ENCODE measurements at regions not wholly inside any gene's neighbourhood (a gene's known extent, or its start where the extent isn't known, plus 50 kb on each side); places are given as distances from the start of the nearest gene placed in this dataset.

GRCh38 chr16:5508371-5508770 lies 410.8 kb upstream of the EEF2KMT start:
- Histone ChIP-seq H3K27me3 (ENCODE audit: control insufficient read depth in 2 of 2, insufficient read depth in 2 of 2, low read length in 2 of 2) (no peaks in the 10 kb centered on the region), H3K9me3 (replicated peaks; ENCODE audit: control insufficient read depth, insufficient read depth, low read length) (peaks cover 6% of the 10 kb centered on the region), H3K4me1 (ENCODE audit: control insufficient read depth, extremely low read depth, insufficient read depth, low read length) (no peaks in the 10 kb centered on the region), H4K20me1 (replicated peaks; ENCODE audit: control insufficient read depth, extremely low read depth, insufficient read depth, low read length) (no peaks in the 10 kb centered on the region), H3K36me3 (ENCODE audit: control insufficient read depth in 2 of 2, extremely low read depth in 1 of 2, insufficient read depth in 2 of 2, low read length in 2 of 2) (no peaks in the 10 kb centered on the region), H3K9me1 (replicated peaks; ENCODE audit: control insufficient read depth, extremely low read depth, insufficient read depth, low read length) (no peaks in the 10 kb centered on the region), H3K4me3 (replicated peaks in 1 of 3; ENCODE audit: insufficient read depth in 1 of 3, low read depth in 1 of 3, low read length in 3 of 3) (no peak overlapping the region), H3K79me2 (ENCODE audit: control insufficient read depth, insufficient read depth, low read length) (no peaks in the 10 kb centered on the region), H2AFZ (ENCODE audit: low read depth, low read length) (no peak overlapping the region), H3K4me2 (ENCODE audit: insufficient read depth, low read length) (no peak overlapping the region), H3K9ac (replicated peaks; ENCODE audit: extremely low read depth, insufficient read depth, low read length) (no peak overlapping the region), H3K27ac (ENCODE audit: insufficient read depth, low read depth, low read length) (no peak overlapping the region)
- FAIRE-seq = no peak
- DNase-seq (ENCODE audit: low read depth, low spot score) = no peak
- BruUV-seq (replicated peaks) = no TSS peak
- dilution Hi-C loops (cut with MboI; ENCODE audit: extremely low pct_ligation_motif_present, low sequenced_read_pairs) (no loop called here), intact Hi-C loops (cut with micrococcal nuclease) (no loop called here)
- CTCF ChIA-PET = no interaction called here
- no peak for TF ChIP-seq POLR2A (IDR thresholded peaks at IDR 0.05; ENCODE audit: low read depth, low read length)
- TF ChIP-seq FOS (IDR thresholded peaks at IDR 0.05; ENCODE audit: borderline replicate concordance, insufficient read depth, low read length) = no peak
- TF ChIP-seq CTCF (IDR thresholded peaks at IDR 0.05; ENCODE audit: extremely low read depth in 1 of 2, insufficient read depth in 1 of 2, low read depth in 1 of 2, low read length in 2 of 2) = no peak
- TF ChIP-seq EZH2 (IDR thresholded peaks at IDR 0.05; ENCODE audit: borderline replicate concordance, low read depth, low read length, severe bottlenecking) = no peak
- TF ChIP-seq POLR2AphosphoS5 (IDR thresholded peaks at IDR 0.05; ENCODE audit: insufficient read depth, low read depth, low read length) = no peak
- TF ChIP-seq MYC (IDR thresholded peaks at IDR 0.05; ENCODE audit: low read depth, low read length) = no peak
- POLR2A ChIA-PET = no interaction called here

- H3K4me3 ChIP-seq (replicated peaks in 1 of 3; ENCODE audit: insufficient read depth in 1 of 3, low read depth in 1 of 3, low read length in 3 of 3) = no peak overlapping the region
- H3K4me2 ChIP-seq (ENCODE audit: insufficient read depth, low read length) = no peak overlapping the region
- peaks cover 4% of the 10 kb centered on the region for H3K9me3 ChIP-seq (replicated peaks; ENCODE audit: control insufficient read depth, insufficient read depth, low read length)
- H2AFZ ChIP-seq (ENCODE audit: low read depth, low read length) = no peak overlapping the region
- intact Hi-C loops (cut with micrococcal nuclease) = no loop called here
- no peak overlapping the region for H3K9ac ChIP-seq (replicated peaks; ENCODE audit: extremely low read depth, insufficient read depth, low read length)
- POLR2A ChIA-PET = no interaction called here
- CTCF ChIA-PET = no interaction called here
- no peaks in the 10 kb centered on the region for H4K20me1 ChIP-seq (replicated peaks; ENCODE audit: control insufficient read depth, extremely low read depth, insufficient read depth, low read length)
- no peak for TF ChIP-seq CTCF (IDR thresholded peaks at IDR 0.05; ENCODE audit: extremely low read depth in 1 of 2, insufficient read depth in 1 of 2, low read depth in 1 of 2, low read length in 2 of 2)
- no peak for TF ChIP-seq MYC (IDR thresholded peaks at IDR 0.05; ENCODE audit: low read depth, low read length)
- TF ChIP-seq EZH2 (IDR thresholded peaks at IDR 0.05; ENCODE audit: borderline replicate concordance, low read depth, low read length, severe bottlenecking) = no peak
- no peak for TF ChIP-seq GATA2 (IDR thresholded peaks at IDR 0.05; ENCODE audit: insufficient read depth, insufficient read length, low read depth, low read length)
- TF ChIP-seq POLR2AphosphoS5 (IDR thresholded peaks at IDR 0.05; ENCODE audit: insufficient read depth, low read depth, low read length) = no peak
- TF ChIP-seq MAX (IDR thresholded peaks at IDR 0.05; ENCODE audit: insufficient read depth, insufficient read length) = no peak
- TF ChIP-seq POLR2A (IDR thresholded peaks at IDR 0.05; ENCODE audit: low read depth, low read length) = no peak
- H3K4me1 ChIP-seq (ENCODE audit: control insufficient read depth, extremely low read depth, insufficient read depth, low read length) = no peaks in the 10 kb centered on the region
- H3K36me3 ChIP-seq (ENCODE audit: control insufficient read depth in 2 of 2, extremely low read depth in 1 of 2, insufficient read depth in 2 of 2, low read length in 2 of 2) = no peaks in the 10 kb centered on the region
- DNase-seq (ENCODE audit: low read depth, low spot score) (no peak), FAIRE-seq (no peak)
- no peaks in the 10 kb centered on the region for H3K27me3 ChIP-seq (ENCODE audit: control insufficient read depth in 2 of 2, insufficient read depth in 2 of 2, low read length in 2 of 2)
- no TSS peak for BruUV-seq (replicated peaks)
- H3K9me1 ChIP-seq (replicated peaks; ENCODE audit: control insufficient read depth, extremely low read depth, insufficient read depth, low read length) = no peaks in the 10 kb centered on the region
- H3K79me2 ChIP-seq (ENCODE audit: control insufficient read depth, insufficient read depth, low read length) = no peaks in the 10 kb centered on the region
- dilution Hi-C loops (cut with MboI; ENCODE audit: extremely low pct_ligation_motif_present, low sequenced_read_pairs) = no loop called here
- H3K27ac ChIP-seq (ENCODE audit: insufficient read depth, low read depth, low read length) = no peak overlapping the region
Observed at GRCh38 chr16:5506021-5506420, 408.4 kb upstream of the EEF2KMT start.
